Trophoblast cell (in vitro differentiated cells and primary cell): ENCODE measurements at regions not wholly inside any gene's neighbourhood (a gene's known extent, or its start where the extent isn't known, plus 50 kb on each side); places are given as distances from the start of the nearest gene placed in this dataset.

Experiments used
- DNase-seq, 2 donors: peaks; one replicate each; pipeline ENCODE4 v3.0.0-alpha.2; 2016
- H2AFZ ChIP-seq: 2 replicates; pipeline ENCODE4 v1.6.1; 2013; ENCODE audit warnings: low read length, moderate library complexity, mild to moderate bottlenecking; ENCODE audit not compliant: insufficient read depth, poor library complexity
- H2AK5ac ChIP-seq: 2 replicates; pipeline ENCODE4 v1.6.1; 2013; ENCODE audit warnings: mild to moderate bottlenecking, low read length
- H2BK120ac ChIP-seq: 2 replicates; pipeline ENCODE4 v1.6.1; 2013; ENCODE audit warnings: low read length, mild to moderate bottlenecking, moderate library complexity; ENCODE audit not compliant: insufficient read depth, poor library complexity
- H2BK12ac ChIP-seq: 2 replicates; pipeline ENCODE4 v1.6.1; 2013; ENCODE audit warnings: mild to moderate bottlenecking, low read length, moderate library complexity
- H2BK5ac ChIP-seq: 2 replicates; pipeline ENCODE4 v1.6.1; 2013; ENCODE audit warnings: low read length, low read depth, moderate library complexity, mild to moderate bottlenecking; ENCODE audit not compliant: poor library complexity
- H3K14ac ChIP-seq: 2 replicates; pipeline ENCODE4 v1.6.1; 2013; ENCODE audit warnings: mild to moderate bottlenecking, low read length
- H3K18ac ChIP-seq: 2 replicates; pipeline ENCODE4 v1.6.1; 2013; ENCODE audit warnings: mild to moderate bottlenecking, low read length
- H3K23ac ChIP-seq: 2 replicates; pipeline ENCODE4 v1.6.1; 2013; ENCODE audit warnings: low read length
- H3K27ac ChIP-seq: 2 replicates; pipeline ENCODE4 v1.5.1; 2013; ENCODE audit warnings: low read depth, mild to moderate bottlenecking, inconsistent platforms, low read length, moderate library complexity
- H3K27me3 ChIP-seq: 2 replicates; pipeline ENCODE4 v1.6.1; 2013; ENCODE audit warnings: inconsistent platforms, mild to moderate bottlenecking, low read length, moderate library complexity; ENCODE audit not compliant: insufficient read depth
- H3K36me3 ChIP-seq, 2 experiments: 1 replicate in 1 of 2; 2 replicates in 1 of 2; pipeline ENCODE4 v1.6.1; 2013; ENCODE audit warnings: low read length in 2 of 2, mild to moderate bottlenecking in 2 of 2, moderate library complexity in 1 of 2; ENCODE audit not compliant: insufficient read depth in 2 of 2, control insufficient read depth in 1 of 2
- H3K4ac ChIP-seq: 2 replicates; pipeline ENCODE4 v1.6.1; 2013; ENCODE audit warnings: low read depth, mild to moderate bottlenecking, low read length, moderate library complexity
- H3K4me1 ChIP-seq, 2 experiments: 1 replicate in 1 of 2; 2 replicates in 1 of 2; pipeline ENCODE4 v1.6.1; 2013; ENCODE audit warnings: low read length in 2 of 2, mild to moderate bottlenecking in 2 of 2, moderate library complexity in 1 of 2; ENCODE audit not compliant: insufficient read depth in 2 of 2, control insufficient read depth in 1 of 2
- H3K4me2 ChIP-seq: 2 replicates; pipeline ENCODE4 v1.6.1; 2013; ENCODE audit warnings: inconsistent platforms, mild to moderate bottlenecking, low read length, moderate library complexity
- H3K4me3 ChIP-seq: 2 replicates; pipeline ENCODE4 v1.5.1; 2013; ENCODE audit warnings: mild to moderate bottlenecking, low read depth, low read length, inconsistent platforms
- H3K79me1 ChIP-seq: one replicate; pipeline ENCODE4 v1.6.1; 2013; ENCODE audit warnings: low read length
- H3K79me2 ChIP-seq: 2 replicates; pipeline ENCODE4 v1.6.1; 2013; ENCODE audit warnings: low read length, mild to moderate bottlenecking; ENCODE audit not compliant: control insufficient read depth, insufficient read depth, poor library complexity
- H3K9ac ChIP-seq: 2 replicates; pipeline ENCODE4 v1.6.1; 2013; ENCODE audit warnings: mild to moderate bottlenecking, low read length
- H3K9me3 ChIP-seq: 2 replicates; pipeline ENCODE4 v1.6.1; 2013; ENCODE audit warnings: low read depth, mild to moderate bottlenecking, control low read depth, inconsistent platforms, low read length; ENCODE audit not compliant: insufficient read depth
- H4K12ac ChIP-seq: 2 replicates; pipeline ENCODE4 v1.6.1; 2013; ENCODE audit warnings: low read depth, mild to moderate bottlenecking, low read length, moderate library complexity
- H4K8ac ChIP-seq: 2 replicates; pipeline ENCODE4 v1.6.1; 2013; ENCODE audit warnings: low read depth, mild to moderate bottlenecking, low read length, moderate library complexity
- H4K91ac ChIP-seq: one replicate; pipeline ENCODE4 v1.6.1; 2013; ENCODE audit warnings: low read depth, mild to moderate bottlenecking, low read length, moderate library complexity
- WGBS: extraction: QIAGEN DNeasy Blood & Tissue Kit; methylation state at CpG from one replicate; pipeline ENCODE4 v1.1.7; 2013; ENCODE audit warnings: missing lambda C conversion rate; ENCODE audit not compliant: insufficient read length, insufficient coverage; ENCODE audit errors: extremely low coverage; 5-methylcytosine and 5-hydroxymethylcytosine counted together

GRCh38 chr7:53113424-53113823, 78.0 kb downstream of the POM121L12 start:
- no peak overlapping the region for H2BK12ac ChIP-seq
- no peaks in the 10 kb centered on the region for H3K79me2 ChIP-seq
- no peak overlapping the region for H3K9ac ChIP-seq
- H3K36me3 ChIP-seq = no peaks in the 10 kb centered on the region
- no peak overlapping the region for H2BK5ac ChIP-seq
- H3K4ac ChIP-seq = no peak overlapping the region
- no peak overlapping the region for H3K18ac ChIP-seq
- H3K14ac ChIP-seq = no peak overlapping the region
- DNase-seq = no peak
- no peaks in the 10 kb centered on the region for H3K27me3 ChIP-seq
- peak overlapping the region; percentile 62 for H2AK5ac ChIP-seq
- H3K4me1 ChIP-seq = peaks cover 0 to 1% of the 10 kb centered on the region in 2 experiments
- no peak overlapping the region for H2AFZ ChIP-seq
- H3K4me3 ChIP-seq = no peak overlapping the region
- no peak overlapping the region for H4K12ac ChIP-seq
- H4K91ac ChIP-seq = no peak overlapping the region
- no peaks in the 10 kb centered on the region for H3K9me3 ChIP-seq
- H3K79me1 ChIP-seq = no peaks in the 10 kb centered on the region
- no CpG with 5 or more reads among the region's 4 CpGs for WGBS
- no peak overlapping the region for H3K27ac ChIP-seq
- H2BK120ac ChIP-seq = no peak overlapping the region
- no peak overlapping the region for H4K8ac ChIP-seq
- H3K4me2 ChIP-seq = no peak overlapping the region
- no peak overlapping the region for H3K23ac ChIP-seq

GRCh38 chr7:53119514-53119941, 84.1 kb downstream of the POM121L12 start:
- H3K27me3 ChIP-seq = no peaks in the 10 kb centered on the region
- H4K8ac ChIP-seq = no peak overlapping the region
- H3K4me1 ChIP-seq = peaks cover 0 to 3% of the 10 kb centered on the region in 2 experiments
- H3K79me1 ChIP-seq = no peaks in the 10 kb centered on the region
- H3K23ac ChIP-seq = no peak overlapping the region
- no peak overlapping the region for H3K4ac ChIP-seq
- no peaks in the 10 kb centered on the region for H3K79me2 ChIP-seq
- no peaks in the 10 kb centered on the region for H3K36me3 ChIP-seq
- H4K12ac ChIP-seq = no peak overlapping the region
- peak overlapping the region; percentile 44 for H3K4me2 ChIP-seq
- H3K27ac ChIP-seq = peak overlapping the region; percentile 35
- H3K9ac ChIP-seq = peak overlapping the region; percentile 43
- no peak overlapping the region for H3K14ac ChIP-seq
- H2BK5ac ChIP-seq = no peak overlapping the region
- no peaks in the 10 kb centered on the region for H3K9me3 ChIP-seq
- no peak overlapping the region for H2AK5ac ChIP-seq
- no peak overlapping the region for H4K91ac ChIP-seq
- DNase-seq = no peak
- no peak overlapping the region for H2BK120ac ChIP-seq
- no peak overlapping the region for H2BK12ac ChIP-seq
- no peak overlapping the region for H2AFZ ChIP-seq
- H3K4me3 ChIP-seq = no peak overlapping the region
- WGBS = no CpG with 5 or more reads among the region's 4 CpGs
- no peak overlapping the region for H3K18ac ChIP-seq

- H3K4me1 ChIP-seq = peaks cover 0 to 3% of the 10 kb centered on the region in 2 experiments
- H3K18ac ChIP-seq = no peak overlapping the region
- H3K23ac ChIP-seq = no peak overlapping the region
- H3K36me3 ChIP-seq = no peaks in the 10 kb centered on the region
- no peak overlapping the region for H3K4me3 ChIP-seq
- no peak overlapping the region for H2AK5ac ChIP-seq
- no peaks in the 10 kb centered on the region for H3K27me3 ChIP-seq
- no peak overlapping the region for H3K27ac ChIP-seq
- DNase-seq = no peak
- H2AFZ ChIP-seq = no peak overlapping the region
- no peak overlapping the region for H2BK5ac ChIP-seq
- no peak overlapping the region for H4K91ac ChIP-seq
- no peak overlapping the region for H4K12ac ChIP-seq
- H3K14ac ChIP-seq = no peak overlapping the region
- H3K9me3 ChIP-seq = no peaks in the 10 kb centered on the region
- H3K4ac ChIP-seq = no peak overlapping the region
- no peak overlapping the region for H3K4me2 ChIP-seq
- no peak overlapping the region for H2BK120ac ChIP-seq
- peak overlapping the region; percentile 53 for H4K8ac ChIP-seq
- H3K79me2 ChIP-seq = no peaks in the 10 kb centered on the region
- no peak overlapping the region for H3K9ac ChIP-seq
- no CpG with 5 or more reads among the region's 4 CpGs for WGBS
- H2BK12ac ChIP-seq = no peak overlapping the region
- H3K79me1 ChIP-seq = no peaks in the 10 kb centered on the region
Observed at GRCh38 chr7:53121374-53121773, 85.9 kb downstream of the POM121L12 start.

- no peak overlapping the region for H3K18ac ChIP-seq
- no peak overlapping the region for H2AK5ac ChIP-seq
- H3K79me2 ChIP-seq = no peaks in the 10 kb centered on the region
- H4K91ac ChIP-seq = no peak overlapping the region
- H3K23ac ChIP-seq = no peak overlapping the region
- H2BK120ac ChIP-seq = no peak overlapping the region
- H2BK5ac ChIP-seq = no peak overlapping the region
- H4K8ac ChIP-seq = no peak overlapping the region
- 100% methylated on average over 1 of the region's 1 CpG for WGBS
- no peak overlapping the region for H3K4me3 ChIP-seq
- no peak overlapping the region for H3K9ac ChIP-seq
- DNase-seq = no peak
- no peaks in the 10 kb centered on the region for H3K4me1 ChIP-seq
- no peak overlapping the region for H3K4ac ChIP-seq
- H3K4me2 ChIP-seq = no peak overlapping the region
- H3K14ac ChIP-seq = no peak overlapping the region
- no peaks in the 10 kb centered on the region for H3K79me1 ChIP-seq
- no peaks in the 10 kb centered on the region for H3K27me3 ChIP-seq
- H3K27ac ChIP-seq = no peak overlapping the region
- H3K36me3 ChIP-seq = no peaks in the 10 kb centered on the region
- no peak overlapping the region for H2BK12ac ChIP-seq
- no peak overlapping the region for H4K12ac ChIP-seq
- H2AFZ ChIP-seq = no peak overlapping the region
- no peaks in the 10 kb centered on the region for H3K9me3 ChIP-seq
Observed at GRCh38 chr7:53131697-53132096, 96.3 kb downstream of the POM121L12 start.
